Upper lobe of left lung (tissue), 4 donors: ENCODE measurements at regions not wholly inside any gene's neighbourhood (a gene's known extent, or its start where the extent isn't known, plus 50 kb on each side); places are given as distances from the start of the nearest gene placed in this dataset.

Experiments
- EP300 ChIP-seq, 4 donors: sonication (generic); formaldehyde crosslinking; IDR thresholded peaks; one replicate each; pipeline ENCODE4 v1.5.1; 2017; ENCODE audit warnings: antibody characterized with exemption in 4 of 4, control low read depth in 2 of 4
- POLR2A ChIP-seq, 4 donors: fragments of 450-650 bp; IDR thresholded peaks; one replicate each; pipeline ENCODE4 v1.5.1; 2016 to 2017; ENCODE audit warnings: antibody characterized with exemption in 4 of 4, mild to moderate bottlenecking in 2 of 4
- TF ChIP-seq, protein P1 (sequence below), 6 experiments: fragments of 450-650 bp in 4 of 6; fragments of 200-600 bp in 2 of 6; sonication (generic) in 2 of 6; IDR thresholded peaks; one replicate each; pipeline ENCODE4 v1.5.1; 2016 to 2019; ENCODE audit warnings: antibody characterized with exemption in 6 of 6

DNA sequence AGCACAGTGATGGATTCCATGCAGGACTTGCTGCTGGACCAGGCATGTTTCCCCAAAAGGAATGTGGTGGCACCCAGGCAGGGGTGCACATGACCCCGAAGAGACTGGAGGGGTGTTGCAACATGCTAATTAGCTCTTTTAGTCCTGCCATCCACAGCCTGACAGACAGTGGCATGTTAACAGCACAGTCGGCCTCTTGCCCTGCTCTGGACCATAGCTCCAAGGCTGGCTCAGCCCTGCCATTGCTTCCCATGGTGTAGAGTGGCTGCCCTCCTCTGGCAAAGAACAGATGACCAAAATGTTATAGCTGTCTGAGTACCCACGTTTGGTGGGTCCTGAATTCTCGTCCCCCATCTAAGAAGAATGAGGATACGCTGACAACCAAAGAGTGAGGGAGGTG lies 736.4 kb upstream of the PTPRD start:
- TF ChIP-seq, protein P1, sequence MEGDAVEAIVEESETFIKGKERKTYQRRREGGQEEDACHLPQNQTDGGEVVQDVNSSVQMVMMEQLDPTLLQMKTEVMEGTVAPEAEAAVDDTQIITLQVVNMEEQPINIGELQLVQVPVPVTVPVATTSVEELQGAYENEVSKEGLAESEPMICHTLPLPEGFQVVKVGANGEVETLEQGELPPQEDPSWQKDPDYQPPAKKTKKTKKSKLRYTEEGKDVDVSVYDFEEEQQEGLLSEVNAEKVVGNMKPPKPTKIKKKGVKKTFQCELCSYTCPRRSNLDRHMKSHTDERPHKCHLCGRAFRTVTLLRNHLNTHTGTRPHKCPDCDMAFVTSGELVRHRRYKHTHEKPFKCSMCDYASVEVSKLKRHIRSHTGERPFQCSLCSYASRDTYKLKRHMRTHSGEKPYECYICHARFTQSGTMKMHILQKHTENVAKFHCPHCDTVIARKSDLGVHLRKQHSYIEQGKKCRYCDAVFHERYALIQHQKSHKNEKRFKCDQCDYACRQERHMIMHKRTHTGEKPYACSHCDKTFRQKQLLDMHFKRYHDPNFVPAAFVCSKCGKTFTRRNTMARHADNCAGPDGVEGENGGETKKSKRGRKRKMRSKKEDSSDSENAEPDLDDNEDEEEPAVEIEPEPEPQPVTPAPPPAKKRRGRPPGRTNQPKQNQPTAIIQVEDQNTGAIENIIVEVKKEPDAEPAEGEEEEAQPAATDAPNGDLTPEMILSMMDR (IDR thresholded peaks at IDR 0.05): no peak
- no peak for TF ChIP-seq POLR2A (IDR thresholded peaks at IDR 0.05)
- TF ChIP-seq EP300 (IDR thresholded peaks at IDR 0.05): no peak
